ENCODE measurements at regions not wholly inside any gene's neighbourhood (a gene's known extent, or its start where the extent isn't known, plus 50 kb on each side); places are given as distances from the start of the nearest gene placed in this dataset.

DNA sequence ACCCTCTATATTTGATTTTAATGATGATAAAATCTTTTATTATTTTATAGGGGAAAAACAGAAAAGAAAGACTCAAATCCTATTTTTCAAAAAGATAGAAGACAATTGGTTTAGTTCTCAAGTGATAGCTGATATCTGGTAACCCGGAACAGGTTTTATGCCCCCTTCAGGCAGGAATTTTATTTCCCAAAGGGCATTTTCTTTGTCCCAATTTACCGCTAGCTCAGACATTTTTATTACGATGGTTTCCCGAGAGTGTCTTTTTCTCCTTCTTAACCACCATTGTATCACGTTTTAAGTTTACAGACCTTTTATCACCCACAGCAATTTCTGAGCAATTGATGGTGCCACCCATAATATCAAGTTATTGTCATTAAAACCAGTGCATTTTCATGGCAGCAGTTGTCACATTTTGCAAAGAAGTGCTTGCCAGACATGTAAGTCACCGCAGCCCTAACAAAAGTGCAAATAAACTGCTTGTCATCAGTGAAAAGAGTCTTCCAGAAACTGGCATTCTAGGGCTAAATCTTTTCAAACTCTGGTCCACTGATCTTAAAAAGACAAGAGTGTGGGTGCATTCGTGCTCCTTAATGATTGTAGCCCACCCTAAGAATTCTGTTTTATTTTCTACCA, 204.8 kb upstream of the VCX start:
- Histone ChIP-seq H4K8ac (ENCODE audit: low read length) (no peak overlapping the region), H2BK12ac (ENCODE audit: low read length in 2 of 2) (no peak overlapping the region), H2AFZ (ENCODE audit: low read depth, low read length) (no peak overlapping the region), H3K36me3 (ENCODE audit: control insufficient read depth in 1 of 2, insufficient read depth in 2 of 2, low read depth in 1 of 2, low read length in 2 of 2) (no peaks in the 10 kb centered on the region), H2BK15ac (ENCODE audit: low read depth, poor library complexity, severe bottlenecking) (no peak overlapping the region), H3K9ac (ENCODE audit: low read length) (no peak overlapping the region), H2AK5ac (ENCODE audit: low read length, severe bottlenecking) (no peak overlapping the region), H3K4me1 (ENCODE audit: control insufficient read depth, insufficient read depth, low read depth, low read length) (no peaks in the 10 kb centered on the region), H3K27me3 (ENCODE audit: control insufficient read depth in 1 of 2, insufficient read depth in 1 of 2, low read length in 2 of 2) (no peaks in the 10 kb centered on the region), H3K4me2 (ENCODE audit: low read length, poor library complexity, severe bottlenecking) (no peak overlapping the region), H3K4ac (ENCODE audit: low read depth in 1 of 2, low read length in 2 of 2) (no peak overlapping the region), H3K23ac (ENCODE audit: low read length in 2 of 2) (no peak overlapping the region), H3K4me3 (ENCODE audit: insufficient read depth in 1 of 2, low read depth in 1 of 2, low read length in 2 of 2) (no peak overlapping the region), H2BK120ac (ENCODE audit: low read depth, low read length) (no peak overlapping the region), H3K9me3 (ENCODE audit: control insufficient read depth, low read length) (peaks cover 4% of the 10 kb centered on the region), H3K27ac (ENCODE audit: low read length, poor library complexity, severe bottlenecking) (no peak overlapping the region), H2BK5ac (ENCODE audit: low read depth, low read length, poor library complexity, severe bottlenecking) (no peak overlapping the region), H3K79me1 (replicated peaks; ENCODE audit: low read length, poor library complexity, severe bottlenecking) (no peaks in the 10 kb centered on the region), H4K91ac (ENCODE audit: low read length) (no peak overlapping the region), H3K14ac (ENCODE audit: low read length in 2 of 2) (no peak overlapping the region), H3K18ac (ENCODE audit: low read depth in 1 of 2, low read length in 2 of 2) (no peak overlapping the region)
- no peak for DNase-seq
- 85% methylated on average over 7 of the region's 7 CpGs for WGBS

DNA sequence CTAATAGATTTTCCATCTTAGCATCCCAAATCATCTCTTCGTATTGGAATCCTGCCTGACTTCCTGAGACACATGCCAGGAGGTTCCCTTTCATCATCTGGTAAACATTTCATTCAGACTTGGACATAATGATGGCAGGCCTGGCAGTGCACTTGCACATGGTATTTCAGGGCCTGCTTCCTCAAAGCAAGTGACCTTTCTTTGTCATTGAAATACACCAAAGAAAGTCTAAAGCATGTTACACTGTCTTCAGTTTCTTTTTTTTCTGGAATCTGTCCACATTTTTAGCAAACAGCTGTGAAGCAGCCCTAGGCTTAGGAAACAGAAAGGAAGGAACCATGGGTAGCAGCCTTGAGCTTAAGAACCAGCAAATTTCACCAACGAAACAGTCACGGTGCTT, 205.9 kb upstream of the VCX start:
- Histone ChIP-seq H2BK5ac (ENCODE audit: low read depth, low read length, poor library complexity, severe bottlenecking) (no peak overlapping the region), H3K27ac (ENCODE audit: low read length, poor library complexity, severe bottlenecking) (no peak overlapping the region), H2AK5ac (ENCODE audit: low read length, severe bottlenecking) (no peak overlapping the region), H3K9ac (ENCODE audit: low read length) (no peak overlapping the region), H3K9me3 (ENCODE audit: control insufficient read depth, low read length) (peaks cover 4% of the 10 kb centered on the region), H3K18ac (ENCODE audit: low read depth in 1 of 2, low read length in 2 of 2) (no peak overlapping the region), H2BK120ac (ENCODE audit: low read depth, low read length) (no peak overlapping the region), H3K79me1 (replicated peaks; ENCODE audit: low read length, poor library complexity, severe bottlenecking) (no peaks in the 10 kb centered on the region), H3K4me2 (ENCODE audit: low read length, poor library complexity, severe bottlenecking) (no peak overlapping the region), H3K14ac (ENCODE audit: low read length in 2 of 2) (no peak overlapping the region), H3K27me3 (ENCODE audit: control insufficient read depth in 1 of 2, insufficient read depth in 1 of 2, low read length in 2 of 2) (no peaks in the 10 kb centered on the region), H2AFZ (ENCODE audit: low read depth, low read length) (no peak overlapping the region), H3K36me3 (ENCODE audit: control insufficient read depth in 1 of 2, insufficient read depth in 2 of 2, low read depth in 1 of 2, low read length in 2 of 2) (no peaks in the 10 kb centered on the region), H4K91ac (ENCODE audit: low read length) (no peak overlapping the region), H3K23ac (ENCODE audit: low read length in 2 of 2) (no peak overlapping the region), H2BK15ac (ENCODE audit: low read depth, poor library complexity, severe bottlenecking) (no peak overlapping the region), H3K4me1 (ENCODE audit: control insufficient read depth, insufficient read depth, low read depth, low read length) (no peaks in the 10 kb centered on the region), H3K4me3 (ENCODE audit: insufficient read depth in 1 of 2, low read depth in 1 of 2, low read length in 2 of 2) (no peak overlapping the region), H3K4ac (ENCODE audit: low read depth in 1 of 2, low read length in 2 of 2) (no peak overlapping the region), H4K8ac (ENCODE audit: low read length) (no peak overlapping the region), H2BK12ac (ENCODE audit: low read length in 2 of 2) (no peak overlapping the region)
- WGBS = 23% methylated on average over 1 of the region's 3 CpGs
- no peak for DNase-seq

DNA sequence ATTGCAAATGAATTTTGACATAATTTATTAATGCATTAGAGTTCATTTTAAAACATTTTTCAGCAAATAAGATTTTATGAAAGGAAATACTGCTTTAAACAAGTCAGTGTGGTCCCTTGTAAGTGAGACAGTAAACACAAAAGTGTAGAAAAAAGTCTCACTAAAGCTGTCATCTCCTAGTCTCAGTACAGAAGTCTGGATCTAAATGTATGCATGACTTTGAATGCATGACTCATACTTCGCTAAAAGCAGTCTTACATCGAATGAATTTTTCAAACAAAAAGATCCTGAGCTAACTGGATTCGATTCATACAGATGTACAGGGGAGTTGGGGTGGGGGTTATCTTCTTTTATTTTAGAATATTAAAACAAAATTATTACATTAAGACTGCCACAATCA, 207.4 kb upstream of the VCX start:
- H3K4me2 ChIP-seq (ENCODE audit: low read length, poor library complexity, severe bottlenecking) = no peak overlapping the region
- no peak overlapping the region for H2AK5ac ChIP-seq (ENCODE audit: low read length, severe bottlenecking)
- no peak overlapping the region for H3K23ac ChIP-seq (ENCODE audit: low read length in 2 of 2)
- no peak overlapping the region for H2BK5ac ChIP-seq (ENCODE audit: low read depth, low read length, poor library complexity, severe bottlenecking)
- no peak overlapping the region for H2BK120ac ChIP-seq (ENCODE audit: low read depth, low read length)
- H3K27ac ChIP-seq (ENCODE audit: low read length, poor library complexity, severe bottlenecking) = no peak overlapping the region
- H2BK12ac ChIP-seq (ENCODE audit: low read length in 2 of 2) = no peak overlapping the region
- no peak overlapping the region for H2BK15ac ChIP-seq (ENCODE audit: low read depth, poor library complexity, severe bottlenecking)
- DNase-seq = no peak
- no peaks in the 10 kb centered on the region for H3K79me1 ChIP-seq (replicated peaks; ENCODE audit: low read length, poor library complexity, severe bottlenecking)
- H3K4ac ChIP-seq (ENCODE audit: low read depth in 1 of 2, low read length in 2 of 2) = no peak overlapping the region
- no peak overlapping the region for H4K91ac ChIP-seq (ENCODE audit: low read length)
- peaks cover 4% of the 10 kb centered on the region for H3K9me3 ChIP-seq (ENCODE audit: control insufficient read depth, low read length)
- H3K4me3 ChIP-seq (ENCODE audit: insufficient read depth in 1 of 2, low read depth in 1 of 2, low read length in 2 of 2) = no peak overlapping the region
- no CpG with 5 or more reads among the region's 3 CpGs for WGBS
- no peak overlapping the region for H4K8ac ChIP-seq (ENCODE audit: low read length)
- no peak overlapping the region for H3K9ac ChIP-seq (ENCODE audit: low read length)
- H3K27me3 ChIP-seq (ENCODE audit: control insufficient read depth in 1 of 2, insufficient read depth in 1 of 2, low read length in 2 of 2) = no peaks in the 10 kb centered on the region
- no peak overlapping the region for H3K18ac ChIP-seq (ENCODE audit: low read depth in 1 of 2, low read length in 2 of 2)
- no peaks in the 10 kb centered on the region for H3K4me1 ChIP-seq (ENCODE audit: control insufficient read depth, insufficient read depth, low read depth, low read length)
- no peaks in the 10 kb centered on the region for H3K36me3 ChIP-seq (ENCODE audit: control insufficient read depth in 1 of 2, insufficient read depth in 2 of 2, low read depth in 1 of 2, low read length in 2 of 2)
- H2AFZ ChIP-seq (ENCODE audit: low read depth, low read length) = no peak overlapping the region
- H3K14ac ChIP-seq (ENCODE audit: low read length in 2 of 2) = no peak overlapping the region

DNA sequence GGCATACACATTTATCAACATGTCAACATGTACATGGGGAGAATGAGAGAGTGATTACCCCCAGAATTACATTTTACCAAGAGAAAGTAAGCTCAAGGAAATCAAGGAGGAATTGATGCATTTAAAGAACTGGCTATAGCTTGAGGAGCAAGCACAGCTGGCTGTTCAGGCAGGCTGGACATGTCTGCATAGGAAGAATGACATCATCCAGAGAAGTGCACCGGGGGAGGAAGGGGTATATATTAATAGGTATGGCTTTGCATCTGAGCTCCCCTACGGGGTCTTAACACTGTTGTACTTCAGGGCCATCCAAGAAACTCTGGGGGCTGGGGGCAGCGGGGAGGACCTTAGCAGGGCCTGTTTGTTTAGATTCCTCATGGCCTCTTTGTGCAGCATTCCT, 222.4 kb upstream of the VCX start:
- H3K23ac ChIP-seq (ENCODE audit: low read length in 2 of 2) = no peak overlapping the region
- H2AFZ ChIP-seq (ENCODE audit: low read depth, low read length) = no peak overlapping the region
- no peak overlapping the region for H2AK5ac ChIP-seq (ENCODE audit: low read length, severe bottlenecking)
- H2BK5ac ChIP-seq (ENCODE audit: low read depth, low read length, poor library complexity, severe bottlenecking) = no peak overlapping the region
- H3K18ac ChIP-seq (ENCODE audit: low read depth in 1 of 2, low read length in 2 of 2) = no peak overlapping the region
- no peak overlapping the region for H3K27ac ChIP-seq (ENCODE audit: low read length, poor library complexity, severe bottlenecking)
- no peak overlapping the region for H3K9ac ChIP-seq (ENCODE audit: low read length)
- H4K8ac ChIP-seq (ENCODE audit: low read length) = no peak overlapping the region
- WGBS = 69% methylated on average over 3 of the region's 3 CpGs
- H3K4me2 ChIP-seq (ENCODE audit: low read length, poor library complexity, severe bottlenecking) = no peak overlapping the region
- H3K9me3 ChIP-seq (ENCODE audit: control insufficient read depth, low read length) = no peaks in the 10 kb centered on the region
- DNase-seq = no peak
- H3K4ac ChIP-seq (ENCODE audit: low read depth in 1 of 2, low read length in 2 of 2) = no peak overlapping the region
- H2BK120ac ChIP-seq (ENCODE audit: low read depth, low read length) = no peak overlapping the region
- no peak overlapping the region for H3K14ac ChIP-seq (ENCODE audit: low read length in 2 of 2)
- no peaks in the 10 kb centered on the region for H3K79me1 ChIP-seq (replicated peaks; ENCODE audit: low read length, poor library complexity, severe bottlenecking)
- H3K36me3 ChIP-seq (ENCODE audit: control insufficient read depth in 1 of 2, insufficient read depth in 2 of 2, low read depth in 1 of 2, low read length in 2 of 2) = no peaks in the 10 kb centered on the region
- no peaks in the 10 kb centered on the region for H3K27me3 ChIP-seq (ENCODE audit: control insufficient read depth in 1 of 2, insufficient read depth in 1 of 2, low read length in 2 of 2)
- no peak overlapping the region for H4K91ac ChIP-seq (ENCODE audit: low read length)
- H2BK12ac ChIP-seq (ENCODE audit: low read length in 2 of 2) = no peak overlapping the region
- no peak overlapping the region for H3K4me3 ChIP-seq (ENCODE audit: insufficient read depth in 1 of 2, low read depth in 1 of 2, low read length in 2 of 2)
- H3K4me1 ChIP-seq (ENCODE audit: control insufficient read depth, insufficient read depth, low read depth, low read length) = no peaks in the 10 kb centered on the region
- H2BK15ac ChIP-seq (ENCODE audit: low read depth, poor library complexity, severe bottlenecking) = no peak overlapping the region

Data from mesenchymal stem cell (in vitro differentiated cells and primary cell).